ENCODE measurements at regions not wholly inside any gene's neighbourhood (a gene's known extent, or its start where the extent isn't known, plus 50 kb on each side); places are given as distances from the start of the nearest gene placed in this dataset.

DNA sequence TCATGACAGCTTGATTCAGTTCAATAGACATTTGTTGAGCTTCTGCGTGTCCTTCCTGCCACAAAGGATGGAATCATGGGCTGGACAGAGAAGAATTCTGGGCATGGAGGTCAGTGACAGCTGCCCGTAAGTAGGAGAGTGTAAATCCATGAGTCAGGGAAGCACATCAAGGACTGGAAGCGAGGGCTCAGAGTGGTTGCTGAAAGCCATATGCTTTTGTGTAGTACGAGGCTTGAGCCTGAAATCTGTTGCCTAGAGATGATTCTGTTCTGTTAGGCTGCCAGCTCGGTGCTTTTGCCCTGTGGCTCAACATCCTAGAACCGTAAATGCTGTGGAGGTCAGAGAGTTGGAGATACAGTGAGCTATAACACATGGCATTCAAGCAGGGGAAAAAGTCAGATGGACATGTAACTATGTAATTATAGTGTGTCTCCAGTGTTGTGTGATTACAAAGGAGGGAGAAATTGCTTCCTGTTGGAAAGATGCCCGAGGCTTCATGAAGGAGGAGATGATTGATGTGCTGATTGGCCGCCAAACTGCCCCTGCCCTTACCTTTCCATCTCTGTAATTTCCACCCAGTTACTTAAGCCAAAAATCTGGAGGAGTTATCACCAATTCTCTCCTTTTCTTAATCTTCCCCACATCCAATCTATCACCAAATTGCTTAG is 92.8 kb upstream of the CACNA1E start:
- no peak for DNase-seq (ENCODE audit: low read depth)

DNA sequence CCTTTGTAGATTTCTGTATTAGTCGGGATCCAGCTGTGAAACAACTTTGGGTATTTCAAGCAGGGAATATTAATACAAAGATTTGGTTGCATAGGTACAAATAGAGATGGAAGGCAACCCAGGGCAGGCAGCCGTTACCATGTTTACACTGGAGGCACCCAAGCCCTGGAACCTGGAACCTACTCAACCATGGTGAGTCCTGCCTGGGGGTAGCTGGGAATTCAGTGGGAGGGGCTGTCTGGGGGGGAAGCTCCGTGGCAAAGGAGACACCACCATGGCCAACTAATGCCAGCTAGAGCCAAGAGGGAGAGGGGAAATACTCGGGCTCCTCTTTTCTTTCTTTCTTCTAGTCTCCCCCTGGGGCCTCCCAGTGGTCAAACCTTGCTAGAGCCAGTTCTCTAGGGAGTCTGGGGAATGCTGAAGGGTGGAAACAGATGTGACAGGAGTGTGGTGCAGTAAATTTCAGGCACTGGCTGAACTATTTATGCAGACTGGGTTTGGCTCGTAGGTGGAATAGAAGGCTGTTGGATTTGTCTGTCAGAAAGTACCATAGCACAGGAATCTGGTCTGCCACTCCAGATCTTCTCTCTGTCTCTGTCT is 91.9 kb upstream of the CACNA1E start:
- no peak for DNase-seq (ENCODE audit: low read depth)

DNA sequence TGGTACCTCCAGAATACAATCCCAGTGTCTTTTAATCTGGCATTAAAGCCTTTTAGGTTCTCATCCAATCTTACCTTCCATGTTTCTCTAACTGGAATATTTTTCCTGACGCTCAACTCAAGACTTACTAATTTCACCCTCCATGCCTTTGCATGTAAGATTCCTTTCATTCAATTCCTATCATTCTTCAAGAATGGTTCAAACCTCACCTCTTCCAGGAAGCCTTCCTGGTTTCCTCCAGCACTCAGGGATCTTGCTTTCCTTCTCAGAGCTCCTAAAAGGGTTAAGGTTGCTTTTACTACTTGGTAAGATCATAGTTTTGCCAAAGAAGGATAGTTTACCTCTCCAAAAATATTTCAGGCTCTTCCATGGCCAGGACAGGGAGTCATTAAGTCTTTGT is 91.2 kb upstream of the CACNA1E start:
- no peak for DNase-seq (ENCODE audit: low read depth)

DNA sequence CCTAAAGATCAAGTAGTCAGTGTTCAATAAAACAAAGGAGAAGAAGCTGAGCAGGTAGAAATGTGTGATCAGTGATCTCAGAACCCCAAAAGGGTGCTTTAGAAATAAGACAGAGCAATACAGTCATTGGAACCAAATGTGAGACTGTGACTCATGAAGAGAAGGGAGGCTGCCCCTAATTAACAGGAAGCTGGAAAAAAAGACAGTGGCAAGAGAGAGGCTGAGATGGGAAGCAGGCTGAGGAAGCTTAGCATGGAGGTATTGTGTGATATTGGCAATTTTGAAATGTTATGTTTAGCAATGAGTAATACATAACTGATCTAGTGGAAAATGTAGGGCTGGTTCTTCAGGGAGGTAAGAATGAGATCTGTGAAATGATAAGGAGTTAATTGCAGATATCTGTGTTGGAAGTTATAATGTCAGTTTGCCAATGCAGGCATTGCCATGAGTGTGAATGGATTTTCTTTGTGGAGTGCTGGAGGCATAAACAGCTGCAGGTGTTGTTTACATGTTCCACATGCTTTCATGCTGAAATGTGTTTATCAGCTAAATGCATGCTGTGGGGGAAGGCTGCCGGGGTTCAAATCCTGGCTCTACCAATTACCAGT is 90.6 kb upstream of the CACNA1E start:
- no peak for DNase-seq (ENCODE audit: low read depth)

DNA sequence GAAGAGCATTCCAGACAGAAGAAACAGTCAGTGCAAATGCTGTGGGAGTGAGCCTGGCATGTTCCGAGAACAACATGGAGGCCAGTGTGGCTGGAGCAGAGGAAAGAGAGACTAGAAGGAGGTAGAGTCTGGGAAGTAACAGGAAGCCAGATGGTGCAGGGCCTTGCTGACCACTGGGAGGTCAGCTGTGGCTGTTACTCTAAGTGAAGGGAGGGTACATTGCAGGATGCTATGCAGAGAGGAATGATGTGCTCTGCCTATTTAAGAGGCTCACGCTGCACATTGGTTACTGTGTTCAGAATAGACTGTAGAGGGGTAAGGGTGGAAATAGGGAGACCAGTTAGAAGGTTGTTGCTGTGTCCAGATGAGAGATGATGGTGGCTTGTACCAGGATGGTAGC is 88.6 kb upstream of the CACNA1E start:
- no peak for DNase-seq (ENCODE audit: low read depth)

DNA sequence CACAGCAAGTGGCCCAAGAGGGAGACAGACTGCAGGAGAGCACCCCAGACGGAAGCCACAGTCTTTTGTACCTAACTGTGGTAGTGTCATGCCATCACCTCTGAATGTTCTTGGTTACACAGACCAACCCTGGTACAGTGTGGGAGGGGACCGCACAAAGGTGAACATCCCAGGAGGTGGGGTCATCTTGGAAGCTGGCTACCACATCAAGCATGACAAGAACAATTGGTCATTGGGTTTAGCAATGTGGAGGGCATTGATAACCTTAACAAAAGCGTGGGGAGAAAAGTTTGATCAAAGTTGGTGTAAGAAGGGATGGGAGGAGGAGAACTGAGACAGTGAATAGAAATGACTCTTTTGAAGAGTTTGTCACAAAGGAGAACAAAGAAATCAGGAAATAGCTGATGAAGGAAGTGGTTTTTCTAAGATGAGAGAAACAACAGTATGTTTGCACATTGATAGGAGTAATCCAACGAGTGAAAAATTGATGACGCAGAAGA is 87.1 kb upstream of the CACNA1E start:
- no peak for DNase-seq (ENCODE audit: low read depth)

DNA sequence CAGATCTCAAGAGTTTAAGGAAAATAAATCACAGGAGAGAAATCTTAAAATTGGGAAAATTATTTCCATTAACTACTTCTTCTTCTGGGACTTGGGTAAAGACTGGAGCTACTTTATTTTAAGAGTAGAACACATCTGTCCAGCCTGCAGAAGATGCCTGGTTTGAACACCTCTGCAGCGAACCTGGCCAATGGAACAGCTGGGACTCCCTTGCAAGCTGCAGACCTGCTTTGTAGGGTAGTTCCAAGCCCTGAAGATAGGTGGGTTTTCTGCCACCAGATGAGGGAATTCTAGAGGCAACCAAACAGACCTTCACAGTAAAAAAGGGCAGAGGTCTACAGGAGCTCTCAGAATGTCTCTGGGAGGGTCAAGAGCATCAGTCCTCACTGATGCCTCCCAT is 86.5 kb upstream of the CACNA1E start:
- DNase-seq (ENCODE audit: low read depth), result no peak

DNA sequence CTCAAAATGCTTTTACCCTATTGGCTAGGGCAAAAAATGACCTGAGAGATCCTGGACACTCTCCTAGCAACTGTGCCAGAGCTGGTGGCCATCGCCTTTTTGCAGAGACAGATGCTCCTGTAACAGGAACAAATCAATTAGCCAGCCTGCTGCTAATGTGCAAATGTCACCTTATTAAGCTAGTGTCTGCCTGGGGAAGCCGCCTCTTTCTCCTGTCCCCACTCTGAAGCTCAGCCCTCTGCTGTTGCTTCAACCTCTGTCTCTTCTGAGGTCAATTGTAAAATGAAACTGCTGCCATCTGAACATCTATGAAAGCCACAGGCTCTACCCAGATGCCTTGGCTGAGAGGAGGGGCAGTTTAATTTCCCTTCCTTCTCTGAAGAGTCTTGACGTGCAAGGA is 85.5 kb upstream of the CACNA1E start:
- DNase-seq (ENCODE audit: low read depth), result no peak

DNA sequence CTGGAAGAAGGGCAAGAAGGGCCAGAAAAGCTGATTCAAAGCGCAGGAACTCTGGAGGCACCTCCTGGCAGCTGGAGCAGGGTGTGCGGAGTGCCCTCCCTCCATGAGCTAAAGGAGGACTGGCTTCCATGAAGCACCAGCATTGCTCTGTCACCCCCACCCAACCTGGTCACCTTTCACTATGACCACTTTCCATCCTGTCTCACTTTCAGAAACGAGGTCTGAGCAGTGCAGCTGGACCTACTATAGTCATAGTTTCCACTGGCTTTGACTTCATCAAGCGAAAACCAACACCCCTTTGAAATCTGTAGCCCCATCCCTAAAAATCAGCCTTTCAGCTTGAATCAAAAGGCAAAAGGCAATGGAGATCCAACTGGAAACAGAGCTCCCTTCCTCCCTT is 84.8 kb upstream of the CACNA1E start:
- no peak for DNase-seq (ENCODE audit: low read depth)

DNA sequence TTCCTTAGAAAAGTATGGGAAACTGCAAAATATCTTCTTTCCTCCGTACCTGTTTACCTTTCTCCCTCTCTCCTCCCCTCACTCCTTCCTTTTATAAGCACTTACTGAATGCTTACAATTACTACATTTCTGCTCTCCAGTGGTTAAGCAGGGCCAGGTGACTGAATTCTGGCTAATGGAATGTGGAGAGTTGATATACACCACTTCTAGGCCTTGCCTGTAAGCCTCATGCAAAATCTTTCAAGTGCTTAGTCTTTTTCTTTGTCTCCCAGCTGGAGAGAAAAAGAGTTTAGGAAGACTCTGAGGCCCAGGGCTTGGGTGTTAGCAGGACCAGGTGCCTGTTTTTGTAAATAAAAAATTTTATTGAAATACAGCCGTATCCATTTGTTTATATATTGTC is 77.7 kb upstream of the CACNA1E start:
- no peak for DNase-seq (ENCODE audit: low read depth)

DNA sequence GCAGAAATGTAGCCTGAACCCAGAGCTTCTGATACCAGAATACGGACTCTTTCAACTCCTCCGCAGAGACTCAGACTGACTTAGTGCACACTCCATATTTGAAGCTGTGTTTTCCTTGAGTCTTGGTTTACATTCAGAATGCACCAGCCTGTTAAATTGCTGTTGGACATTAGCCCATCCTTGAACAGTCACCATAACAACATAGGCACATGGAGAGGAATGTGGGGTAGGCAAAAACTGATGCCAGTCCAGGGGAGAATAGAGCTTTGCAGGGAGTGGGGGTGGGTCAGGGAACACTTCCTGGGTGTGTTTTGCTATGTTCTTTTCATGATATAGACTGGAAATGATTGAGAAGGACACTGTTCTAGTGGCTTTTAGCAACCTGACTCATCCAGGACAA is 76.3 kb upstream of the CACNA1E start:
- DNase-seq (ENCODE audit: low read depth), result no peak

DNA sequence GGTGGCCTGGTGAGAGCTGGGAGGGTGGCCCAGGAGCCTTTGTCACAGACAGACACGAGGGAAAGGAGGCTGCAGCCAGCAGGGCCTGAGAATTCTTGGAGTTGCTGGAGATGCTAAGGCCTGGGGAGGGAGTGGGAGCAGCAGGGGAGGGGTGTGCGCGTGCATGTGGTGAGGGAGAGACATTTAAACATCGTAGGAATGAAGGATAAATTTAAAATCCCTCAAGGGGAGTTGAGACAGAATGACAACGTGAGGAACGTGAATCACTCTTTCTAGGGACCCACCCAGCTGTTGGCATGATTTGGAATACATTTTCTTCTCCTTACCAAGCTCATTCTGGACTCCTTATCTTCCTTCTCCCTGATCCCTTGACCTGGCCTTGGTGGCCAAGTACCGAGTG is 73.3 kb upstream of the CACNA1E start:
- DNase-seq (ENCODE audit: low read depth), result no peak

DNA sequence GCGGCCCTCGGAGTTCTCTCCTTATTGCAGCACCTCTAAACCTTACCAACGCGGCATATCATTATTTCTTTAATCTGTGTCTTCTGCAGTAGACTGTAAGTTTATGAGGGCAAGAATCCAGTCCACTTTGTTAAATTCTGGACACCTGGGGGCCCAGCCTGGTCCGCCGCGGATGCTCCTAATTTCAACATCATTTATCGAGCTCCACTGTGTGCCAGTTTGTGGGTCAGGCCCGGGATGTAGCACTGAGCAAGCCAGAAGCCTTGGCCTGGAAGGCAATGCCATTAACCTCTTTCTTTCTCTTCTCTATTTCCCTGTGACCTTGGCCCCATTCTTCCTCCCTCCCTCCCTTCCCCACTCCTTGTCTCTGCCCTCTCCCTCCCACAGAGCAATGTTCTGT is 70.6 kb upstream of the CACNA1E start:
- DNase-seq (ENCODE audit: low read depth), result no peak

DNA sequence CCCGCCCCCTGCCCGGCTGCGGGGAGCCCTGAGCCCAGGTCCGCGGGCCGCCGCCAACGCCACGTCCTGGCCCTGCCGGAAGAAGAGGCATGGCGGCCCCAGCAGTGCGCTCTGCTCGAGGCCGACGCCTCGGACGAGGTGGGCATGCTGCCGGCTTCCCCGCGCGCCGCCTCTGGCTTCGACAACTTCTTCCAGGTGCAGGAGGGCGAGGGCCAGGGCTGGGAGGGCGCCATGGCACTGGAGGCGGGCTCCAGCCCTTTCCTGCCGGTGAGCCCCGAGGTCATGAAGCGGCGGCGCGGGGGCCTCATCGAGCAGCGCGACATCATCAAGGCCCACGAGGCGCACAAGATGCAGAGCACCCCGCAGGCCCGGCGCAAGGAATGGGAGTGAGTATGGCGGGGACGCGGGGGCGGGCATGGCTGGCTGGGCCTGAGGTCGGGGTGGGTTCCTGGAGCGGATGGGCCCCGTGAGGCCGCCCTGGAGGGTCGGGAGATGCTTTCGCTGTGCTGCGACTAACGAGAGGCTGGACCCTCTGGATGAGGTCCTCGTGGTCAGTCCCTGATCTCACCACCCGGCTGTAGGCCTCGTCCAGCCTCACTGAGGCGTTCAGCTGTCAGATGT is 70.0 kb upstream of the CACNA1E start:
- no peak for DNase-seq (ENCODE audit: low read depth)

DNA sequence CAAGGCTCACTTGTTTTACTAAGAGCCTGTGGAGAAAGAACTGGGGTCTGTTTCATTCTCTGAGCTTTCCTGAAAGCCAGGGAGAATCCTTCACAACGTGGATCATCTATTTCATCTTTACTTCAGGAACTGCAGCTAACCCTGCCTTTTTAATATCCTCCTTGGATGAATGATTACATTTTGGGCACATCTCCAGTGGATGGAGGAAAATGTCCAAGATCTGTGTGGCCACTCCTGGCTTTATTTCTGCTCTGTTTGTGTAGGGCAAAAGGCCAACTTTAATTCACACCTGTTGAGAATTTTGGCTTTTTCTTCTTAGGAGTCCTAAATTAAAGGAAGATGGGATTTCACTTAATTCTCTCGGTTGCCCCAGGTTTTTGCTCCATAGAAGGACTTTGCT is 69.5 kb upstream of the CACNA1E start:
- DNase-seq (ENCODE audit: low read depth), result no peak

DNA sequence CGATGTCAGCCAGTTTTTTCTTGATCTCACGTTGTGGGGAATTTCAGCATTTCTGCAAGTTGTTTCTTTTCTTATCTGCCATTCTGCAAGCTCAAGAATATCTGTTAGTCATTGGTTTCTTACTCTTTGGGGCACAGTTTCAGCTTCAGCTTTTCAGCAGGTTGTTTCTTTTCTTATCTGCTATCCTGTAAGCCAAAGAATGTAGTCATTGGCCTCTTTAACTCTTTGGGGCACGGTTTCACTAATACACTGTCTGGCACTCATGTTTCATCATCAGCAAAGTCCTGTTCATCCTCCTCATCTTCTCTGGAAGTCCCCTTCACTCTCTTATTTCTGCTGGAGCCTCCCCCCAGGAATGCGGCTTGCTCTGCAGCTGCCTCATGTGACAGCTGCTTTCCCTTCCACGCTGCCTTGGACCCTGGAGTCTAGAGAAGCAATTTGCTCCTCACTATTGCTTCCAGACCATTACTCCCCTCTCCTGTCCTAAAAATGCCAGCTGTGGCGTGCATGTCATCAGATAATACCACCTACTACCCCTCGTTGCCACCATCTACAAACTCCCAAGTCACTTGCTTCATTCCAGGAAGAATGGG is 67.0 kb upstream of the CACNA1E start:
- DNase-seq (ENCODE audit: low read depth), result no peak

DNA sequence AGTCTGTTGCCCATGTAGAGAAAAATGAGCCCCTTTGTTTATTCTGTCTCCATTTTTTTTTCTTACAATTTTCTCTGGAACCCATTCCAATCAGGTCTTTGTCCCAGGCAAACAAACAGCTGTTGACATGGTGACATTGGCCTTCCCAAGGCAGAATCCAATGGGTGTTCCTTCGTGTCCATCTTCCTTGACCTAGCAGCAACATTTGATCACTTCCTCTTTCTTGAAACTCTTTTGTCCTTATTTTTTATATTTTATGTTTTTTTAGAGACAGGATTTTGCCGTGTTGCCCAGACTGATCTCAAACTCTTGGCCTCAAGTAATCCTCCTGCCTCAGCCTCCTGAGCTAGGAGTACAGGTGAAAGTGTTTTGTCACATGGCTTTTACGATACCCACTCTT is 65.4 kb upstream of the CACNA1E start:
- DNase-seq (ENCODE audit: low read depth), result no peak

DNA sequence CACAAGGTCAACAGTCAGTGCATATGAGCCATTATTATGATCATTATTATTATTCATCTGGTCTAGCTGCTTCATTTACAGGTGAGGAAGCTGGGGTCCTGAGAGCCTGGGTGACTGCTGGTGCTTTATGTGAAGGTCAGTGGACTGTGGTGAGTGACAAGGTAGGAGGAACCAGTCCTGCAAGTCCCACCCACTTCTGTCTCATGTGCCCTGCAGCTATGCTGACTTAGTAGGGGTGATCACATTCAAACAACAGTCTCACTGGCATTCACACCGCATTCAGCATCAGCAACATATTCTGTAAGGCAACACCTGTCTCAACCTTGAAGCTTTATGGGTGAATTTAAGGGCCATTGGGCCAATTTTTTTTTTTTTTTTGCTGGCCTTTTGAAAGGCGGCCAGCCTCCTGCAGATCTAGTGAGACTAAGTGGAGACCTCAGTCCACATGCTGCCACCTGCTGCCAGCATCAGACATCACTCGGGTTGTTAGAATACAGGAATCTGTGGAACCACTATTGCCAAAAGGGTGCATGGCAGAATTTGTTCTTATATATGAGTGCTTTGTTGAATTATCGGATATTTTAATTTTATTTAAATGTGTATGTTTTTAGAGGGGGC is 59.9 kb upstream of the CACNA1E start:
- peak; percentile 52 for DNase-seq (ENCODE audit: low read depth)

DNA sequence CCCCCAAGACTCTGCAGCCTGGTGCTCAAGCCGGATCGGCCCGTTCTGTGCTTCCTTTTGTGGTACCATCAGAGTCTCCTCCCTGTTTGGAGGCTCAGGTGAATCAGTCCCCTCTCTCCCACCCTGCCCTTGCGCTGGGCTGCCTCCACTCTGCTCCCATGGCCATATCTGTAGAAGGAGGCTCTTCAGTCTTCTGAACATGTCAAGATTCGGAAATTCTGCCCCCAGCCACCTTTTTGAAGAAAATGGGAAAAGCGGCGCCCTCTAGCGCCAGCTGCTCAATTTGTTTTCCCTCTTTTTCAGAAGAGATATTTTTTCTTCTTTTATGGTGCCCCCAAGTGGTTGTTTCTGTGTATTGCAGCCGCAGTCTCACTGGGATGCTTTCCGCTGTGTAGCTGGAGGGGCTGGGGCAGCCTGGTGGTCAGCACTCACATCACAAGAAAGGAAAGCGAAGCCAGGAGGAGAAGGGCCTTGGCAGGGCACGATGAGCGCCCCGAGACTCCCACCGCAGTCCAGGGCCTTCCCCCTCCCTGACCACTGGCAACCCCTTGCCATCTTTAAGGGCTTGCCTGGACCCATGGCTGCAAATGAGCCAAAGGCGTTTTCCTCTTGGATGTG is 58.4 kb upstream of the CACNA1E start:
- peak; percentile 82 for DNase-seq (ENCODE audit: low read depth)

DNA sequence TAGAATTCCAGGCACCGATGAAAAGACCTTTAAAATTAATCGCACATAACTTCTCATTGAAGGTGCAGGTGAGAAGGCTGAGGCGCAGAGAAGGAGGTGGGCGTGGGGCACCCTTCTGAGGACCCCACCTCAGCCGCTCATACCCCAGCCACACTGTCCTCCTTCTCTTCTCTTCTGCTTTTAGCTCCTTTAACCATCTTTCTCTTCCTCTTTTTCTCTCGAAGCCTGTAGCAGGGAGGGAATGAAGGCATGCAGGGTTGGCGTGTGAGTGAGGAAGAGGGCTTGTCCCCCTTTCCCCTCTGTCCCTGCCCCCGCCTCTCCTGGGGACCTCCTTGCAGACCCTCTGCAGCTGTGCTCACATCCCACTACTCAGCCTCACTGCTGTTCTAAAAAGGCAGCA is 57.8 kb upstream of the CACNA1E start:
- DNase-seq (ENCODE audit: low read depth), result no peak

DNA sequence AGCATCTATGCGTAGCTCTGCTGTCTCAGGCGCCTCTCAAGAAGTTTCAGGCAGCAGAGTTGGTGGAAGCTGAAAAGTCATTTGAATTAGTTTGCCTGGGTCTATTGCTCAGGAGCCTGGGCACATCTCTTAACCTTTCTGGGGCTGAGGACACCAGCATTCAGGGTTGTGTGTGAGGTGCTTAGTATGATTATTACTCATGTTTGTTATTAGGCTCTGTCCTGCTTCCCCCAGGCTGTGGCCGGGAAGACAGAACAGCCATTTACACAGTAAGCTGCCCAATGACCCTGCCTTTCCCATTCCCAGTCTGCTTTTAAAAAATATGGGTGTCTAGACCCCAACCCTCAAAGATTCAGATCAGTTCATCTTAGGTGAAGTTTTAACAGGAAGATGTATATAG is 53.9 kb upstream of the CACNA1E start:
- DNase-seq (ENCODE audit: low read depth), result no peak

Measured in ELR (cell line).